ENCODE measurements at regions not wholly inside any gene's neighbourhood (a gene's known extent, or its start where the extent isn't known, plus 50 kb on each side); places are given as distances from the start of the nearest gene placed in this dataset.

GRCh38 chr16:63749276-63749675, 1372.6 kb downstream of the CDH11 start:
- DNase-seq (ENCODE audit: low spot score) (no peak), FAIRE-seq (no peak)

DNA sequence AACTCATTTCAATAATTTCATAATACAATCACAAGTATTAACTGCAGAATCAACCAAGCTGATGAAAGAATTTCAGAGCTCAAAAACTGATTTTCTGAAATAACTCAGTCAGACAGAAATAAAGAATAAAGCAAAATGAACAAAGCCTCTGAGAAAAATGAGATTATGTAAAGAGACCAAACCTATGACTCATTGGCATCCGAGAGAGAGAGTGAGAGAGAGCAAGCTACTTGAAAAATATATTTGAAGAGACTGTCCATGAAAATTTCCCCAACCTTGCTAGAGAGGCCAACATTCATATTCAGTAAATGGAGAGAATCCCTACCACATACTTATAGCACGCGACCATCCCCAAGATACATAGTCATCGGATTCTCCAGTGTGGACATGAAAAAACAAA, 1376.4 kb downstream of the CDH11 start:
- DNase-seq (ENCODE audit: low spot score) (no peak), FAIRE-seq (no peak)

GRCh38 chr16:63744077-63744874, 1377.6 kb downstream of the CDH11 start:
- no peak for FAIRE-seq

GRCh38 chr16:63742150-63742549, 1379.7 kb downstream of the CDH11 start:
- FAIRE-seq (no peak), DNase-seq (ENCODE audit: low spot score) (no peak)

More at GRCh38 chr16:63744077-63744874, 1377.6 kb downstream of the CDH11 start:
- no peak for DNase-seq (ENCODE audit: low spot score)

DNA sequence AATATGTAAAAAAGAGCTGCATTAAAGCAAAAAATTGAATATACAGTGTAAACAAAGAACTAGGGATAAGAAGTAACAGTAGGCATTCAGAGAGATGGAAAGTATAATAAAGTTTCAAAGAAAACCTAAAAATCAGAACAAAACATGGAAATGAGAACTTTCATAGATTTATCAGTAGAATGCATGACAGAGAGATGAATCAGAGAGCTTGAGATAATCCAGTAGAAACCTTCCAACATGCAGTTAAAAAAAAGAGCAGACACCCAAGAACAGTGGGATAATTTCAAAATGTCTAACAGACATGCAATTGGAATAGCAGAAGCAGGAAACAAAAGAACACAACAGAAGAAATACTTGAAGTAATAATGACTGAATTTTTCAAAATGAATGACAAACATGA, 1384.2 kb downstream of the CDH11 start:
- DNase-seq (ENCODE audit: low spot score): no peak
- no peak for FAIRE-seq

DNA sequence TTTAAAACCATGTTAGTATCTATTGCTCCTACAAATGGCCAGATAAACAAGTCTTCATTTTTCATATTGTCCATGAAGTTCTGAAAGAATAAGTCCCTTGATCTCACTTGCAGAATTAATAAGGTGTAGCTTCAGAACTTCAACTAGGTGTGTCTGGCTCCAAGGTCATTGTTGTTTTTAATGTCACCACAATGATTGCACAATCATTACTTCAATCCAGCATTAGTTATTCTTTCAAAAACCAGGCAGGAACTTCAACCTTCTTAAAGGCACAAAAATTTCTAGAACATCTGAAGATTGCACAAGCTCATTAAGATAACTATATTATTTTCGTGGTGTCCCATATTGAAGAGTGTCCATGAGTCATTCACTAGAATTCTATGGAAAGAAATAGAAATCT, 1386.4 kb downstream of the CDH11 start:
- FAIRE-seq (no peak), DNase-seq (ENCODE audit: low spot score) (no peak)

DNA sequence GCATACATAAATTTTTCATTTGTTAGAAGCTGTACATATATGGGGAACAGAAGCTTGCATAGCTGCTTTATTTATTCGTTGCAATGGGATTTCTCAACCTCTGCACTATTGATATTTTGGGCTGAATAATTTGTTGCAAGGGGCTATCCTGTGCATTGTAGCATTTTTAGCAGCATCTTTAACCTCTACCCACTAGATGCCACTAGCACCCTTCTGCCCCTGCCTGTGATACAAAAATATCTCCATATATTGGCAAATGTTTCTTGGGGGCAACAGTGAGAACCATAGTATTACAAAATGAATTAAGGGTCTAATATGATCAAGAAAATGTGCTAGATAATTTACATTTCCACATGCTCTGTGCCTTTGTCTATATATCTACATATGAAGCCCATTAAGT, 1401.0 kb downstream of the CDH11 start:
- FAIRE-seq: no peak
- no peak for DNase-seq (ENCODE audit: low spot score)

GRCh38 chr16:63719926-63720325, 1401.9 kb downstream of the CDH11 start:
- no peak for FAIRE-seq
- no peak for DNase-seq (ENCODE audit: low spot score)

- DNase-seq (ENCODE audit: low spot score) (no peak), FAIRE-seq (no peak)
These were observed 1404.1 kb downstream of the CDH11 start for GRCh38 chr16:63717806-63718205.

DNA sequence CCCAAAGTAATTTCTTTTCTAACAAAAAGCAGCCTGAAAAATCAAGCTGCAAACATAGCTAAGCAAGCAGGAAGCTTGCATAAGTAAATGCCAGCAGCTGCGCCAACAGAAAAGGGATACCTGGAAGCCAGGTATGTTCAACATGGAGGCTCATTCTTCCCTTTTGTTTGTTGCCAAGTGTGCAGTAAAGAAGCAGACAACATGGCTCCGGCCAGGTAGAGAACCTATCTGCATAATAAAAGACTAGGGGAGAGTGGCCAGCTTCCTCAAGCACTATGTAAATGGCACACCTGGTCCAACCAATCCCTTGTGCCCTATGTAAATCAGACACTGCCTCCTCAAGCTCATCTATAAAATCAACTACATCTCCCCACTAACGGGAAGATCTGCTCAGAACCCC, 1407.0 kb downstream of the CDH11 start:
- FAIRE-seq: no peak
- DNase-seq (ENCODE audit: low spot score): no peak

- DNase-seq (ENCODE audit: low spot score) (no peak), FAIRE-seq (no peak)
These were observed 1409.1 kb downstream of the CDH11 start for GRCh38 chr16:63712725-63713124.

DNA sequence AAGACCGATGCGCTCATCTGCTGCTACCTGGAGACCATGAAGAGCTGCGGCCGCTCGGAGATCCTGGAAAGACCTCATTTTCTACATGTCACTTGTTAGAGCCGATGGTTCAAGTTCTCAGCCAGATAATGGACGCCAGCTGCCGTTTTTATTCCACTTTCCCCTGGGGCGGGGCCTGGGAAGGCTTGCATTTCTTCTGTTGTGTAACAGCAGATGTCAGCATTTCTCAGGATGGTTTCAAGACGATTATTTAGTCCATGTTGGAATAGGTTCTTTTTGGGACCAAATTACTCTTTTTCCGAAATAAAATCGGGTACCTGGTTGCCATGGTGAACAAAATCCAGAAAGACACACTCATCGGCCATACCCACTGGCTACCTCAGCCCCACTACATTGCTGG, 1418.3 kb downstream of the CDH11 start:
- DNase-seq (ENCODE audit: low spot score): no peak
- FAIRE-seq: no peak

DNA sequence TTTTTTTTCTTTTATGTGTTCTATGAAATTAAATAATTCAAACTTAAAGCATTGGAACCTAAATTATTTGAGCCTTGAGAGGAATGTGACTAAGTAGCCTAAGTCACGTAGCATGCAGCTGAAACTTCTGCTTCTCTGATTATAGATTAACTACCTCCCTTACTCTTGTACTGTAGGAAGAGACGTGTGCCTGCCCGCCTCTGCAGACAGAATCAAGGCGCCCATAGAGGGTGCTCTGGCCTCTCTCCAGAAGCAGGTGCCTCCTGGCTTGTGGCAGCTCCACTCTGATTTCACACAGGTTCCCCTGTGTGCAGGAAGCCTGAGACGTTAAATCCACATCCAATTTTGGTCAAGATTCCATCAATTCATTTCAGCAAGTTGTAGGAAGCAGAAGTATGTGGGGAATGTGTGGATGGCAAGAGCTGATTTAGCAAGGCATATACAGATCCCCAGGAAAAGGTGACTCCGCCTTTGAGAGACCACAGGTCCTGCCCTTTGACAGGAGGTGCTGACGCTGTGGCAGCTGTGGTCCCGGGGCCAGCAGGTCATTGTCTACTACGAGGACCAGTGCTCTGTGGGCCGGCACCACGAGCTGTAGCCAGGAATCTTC, 1418.8 kb downstream of the CDH11 start:
- DNase-seq (ENCODE audit: low spot score): peak; percentile 62
- peak; percentile 89 for FAIRE-seq

DNA sequence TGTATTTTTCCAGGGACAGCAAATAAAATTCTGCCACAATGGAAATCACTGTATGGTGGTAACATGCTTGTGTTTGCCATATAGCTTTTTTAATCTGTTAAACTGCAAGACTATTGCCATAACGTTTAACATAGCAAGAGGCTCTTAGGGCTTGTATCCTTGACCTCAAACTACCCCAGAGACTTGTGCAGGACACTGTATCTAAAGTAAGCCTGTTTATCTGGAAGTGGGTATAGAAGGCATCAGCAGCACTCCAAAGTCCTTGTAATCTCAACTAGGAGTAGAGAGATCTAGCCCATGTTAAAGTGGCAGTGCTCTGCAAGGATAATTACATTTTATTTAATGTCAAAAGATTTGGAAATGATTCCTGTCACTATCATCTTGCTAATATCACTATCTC, 1424.1 kb downstream of the CDH11 start:
- DNase-seq (ENCODE audit: low spot score) (no peak), FAIRE-seq (no peak)

DNA sequence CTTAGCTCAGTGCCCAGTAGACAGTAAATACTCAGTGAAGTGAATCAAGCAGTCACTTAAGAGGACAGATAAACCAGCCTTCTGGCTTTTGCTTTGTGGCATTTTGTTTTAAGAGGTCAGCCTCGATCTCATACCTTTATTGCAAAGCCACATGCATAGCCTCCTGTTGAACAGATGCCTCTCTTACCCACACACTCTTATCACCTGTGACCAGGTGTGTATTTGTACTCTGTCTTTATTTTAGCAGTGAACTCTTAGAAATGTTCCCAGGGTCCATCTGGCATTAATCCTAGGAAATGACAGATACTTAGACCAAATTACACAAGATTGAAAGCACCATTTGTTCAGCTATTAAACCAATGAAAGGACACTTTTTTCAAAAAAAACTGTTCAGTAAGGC, 1426.5 kb downstream of the CDH11 start:
- FAIRE-seq (no peak), DNase-seq (ENCODE audit: low spot score) (no peak)

DNA sequence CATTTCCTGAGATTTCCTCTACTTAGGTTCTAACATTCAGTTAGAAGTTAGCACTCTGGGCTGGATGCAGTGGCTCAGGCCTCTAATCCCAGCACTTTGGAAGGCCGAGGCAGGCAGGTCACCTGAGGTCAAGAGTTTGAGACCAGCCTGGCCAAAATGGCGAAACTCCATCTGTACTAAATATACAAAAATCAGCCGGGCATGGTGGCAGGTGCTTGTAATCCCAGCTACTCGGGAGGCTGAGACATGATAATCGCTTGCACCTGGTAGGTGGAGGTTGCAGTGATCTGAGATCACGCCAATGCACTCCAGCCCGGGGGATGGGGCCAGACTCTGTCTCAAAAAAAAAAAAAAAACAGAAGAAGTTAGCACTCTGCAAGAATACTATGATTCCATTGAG, 1430.9 kb downstream of the CDH11 start:
- no peak for FAIRE-seq
- DNase-seq (ENCODE audit: low spot score): no peak

GRCh38 chr16:63690267-63690666, 1431.6 kb downstream of the CDH11 start:
- no peak for FAIRE-seq

GRCh38 chr16:63689068-63689467, 1432.8 kb downstream of the CDH11 start:
- DNase-seq (ENCODE audit: low spot score) (no peak), FAIRE-seq (no peak)

More at GRCh38 chr16:63690267-63690666, 1431.6 kb downstream of the CDH11 start:
- no peak for DNase-seq (ENCODE audit: low spot score)

DNA sequence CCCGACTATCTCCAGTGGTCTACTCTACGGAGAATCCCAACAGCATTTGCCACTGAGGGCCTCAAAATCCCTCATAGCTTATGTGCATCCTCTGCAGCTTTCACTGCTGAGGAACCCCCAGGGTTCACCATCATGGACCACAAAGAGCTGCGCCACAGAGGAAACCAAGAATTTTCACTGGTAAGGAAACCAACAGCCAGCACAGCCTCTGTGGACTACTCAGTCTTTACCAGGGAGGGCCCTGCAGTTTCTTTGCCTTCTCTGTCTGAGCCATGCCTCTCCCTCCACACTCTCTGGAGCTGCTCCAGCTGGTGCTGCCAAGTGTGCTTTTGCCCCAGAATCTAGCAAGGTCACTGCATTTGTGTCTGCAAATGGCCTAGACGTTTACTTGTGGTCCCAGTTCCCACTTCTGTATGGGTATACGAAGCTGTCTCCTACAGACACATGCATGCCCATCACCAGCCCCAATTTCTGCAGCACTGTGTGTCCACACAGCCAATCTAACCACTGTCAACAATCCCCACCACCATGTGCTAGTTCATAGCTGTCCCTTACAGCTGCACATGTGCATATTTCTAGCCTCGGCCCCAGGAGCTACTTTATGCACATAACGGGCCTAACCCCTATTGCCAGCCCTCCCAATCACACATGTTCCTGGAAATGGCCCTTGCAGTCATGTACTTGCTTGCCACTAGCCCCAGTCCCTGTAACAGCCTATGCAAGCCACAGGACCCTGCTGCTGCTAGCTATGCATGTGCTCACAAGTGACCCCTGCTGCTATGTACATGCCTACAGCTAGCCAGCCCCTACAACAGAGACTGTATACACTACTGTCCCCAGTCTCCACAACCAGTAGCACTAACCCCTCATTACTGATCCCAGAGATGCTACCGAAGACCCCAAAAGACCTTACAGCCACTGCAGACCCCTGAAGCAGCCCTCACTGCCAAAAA, 1437.4 kb downstream of the CDH11 start:
- no peak for FAIRE-seq

GRCh38 chr16:63682844-63683243, 1439.0 kb downstream of the CDH11 start:
- no peak for FAIRE-seq

More for the DNA sequence above, 1437.4 kb downstream of the CDH11 start:
- DNase-seq (ENCODE audit: low spot score): no peak

GRCh38 chr16:63672493-63672892, 1449.4 kb downstream of the CDH11 start:
- no peak for DNase-seq (ENCODE audit: low spot score)
- no peak for FAIRE-seq

More at GRCh38 chr16:63682844-63683243, 1439.0 kb downstream of the CDH11 start:
- no peak for DNase-seq (ENCODE audit: low spot score)

DNA sequence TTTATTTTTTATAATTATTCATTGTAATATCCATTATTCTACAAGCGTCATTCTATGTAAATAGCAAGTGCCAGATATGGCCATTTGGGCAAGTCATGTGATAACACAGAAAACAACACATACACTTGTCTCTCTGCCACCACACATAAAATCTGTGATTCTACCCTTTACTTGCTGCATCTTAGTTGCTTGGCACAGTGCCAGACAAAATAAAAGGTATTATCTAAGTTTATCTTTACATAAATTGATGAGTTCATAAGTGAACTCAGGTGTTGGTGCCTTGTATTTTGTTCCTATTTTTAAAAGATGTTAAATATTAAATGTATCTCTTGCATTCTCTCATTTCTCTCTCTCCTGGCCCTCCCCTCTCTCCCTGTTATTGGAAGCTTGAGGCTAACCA, 1458.7 kb downstream of the CDH11 start:
- DNase-seq (ENCODE audit: low spot score) (no peak), FAIRE-seq (no peak)
